Smooth muscle cell (in vitro differentiated cells): ENCODE measurements at regions not wholly inside any gene's neighbourhood (a gene's known extent, or its start where the extent isn't known, plus 50 kb on each side); places are given as distances from the start of the nearest gene placed in this dataset.

Experiments
- DNase-seq: peaks from one replicate; lab custom pipeline; 2025; ENCODE audit not compliant: unreplicated experiment; lab: John Stamatoyannopoulos, UW
- H2AFZ ChIP-seq: fragments of 200-600 bp; sonication (generic); 2 replicates; pipeline ENCODE4 v1.6.0; 2016; ENCODE audit warnings: antibody characterized with exemption, low read depth, mild to moderate bottlenecking
- H3F3A ChIP-seq: fragments of 200-600 bp; sonication (generic); 2 replicates; pipeline ENCODE4 v1.6.0; 2017; ENCODE audit warnings: antibody characterized with exemption, low read depth
- H3K27ac ChIP-seq: fragments of 200-600 bp; sonication (generic); 2 replicates; pipeline ENCODE4 v1.5.1; 2016; ENCODE audit warnings: low read depth, mild to moderate bottlenecking
- H3K27me3 ChIP-seq: fragments of 200-600 bp; sonication (generic); 2 replicates; pipeline ENCODE4 v1.6.1; 2016; ENCODE audit warnings: low read depth, mild to moderate bottlenecking
- H3K36me3 ChIP-seq: fragments of 200-600 bp; sonication (generic); 2 replicates; pipeline ENCODE4 v1.5.1; 2016; ENCODE audit warnings: low read depth
- H3K4me1 ChIP-seq: fragments of 200-600 bp; sonication (generic); 2 replicates; pipeline ENCODE4 v1.5.1; 2016; ENCODE audit warnings: low read depth
- H3K4me2 ChIP-seq: fragments of 200-600 bp; sonication (generic); 2 replicates; pipeline ENCODE4 v1.6.0; 2016; ENCODE audit warnings: mild to moderate bottlenecking
- H3K4me3 ChIP-seq: fragments of 200-600 bp; sonication (generic); 2 replicates; pipeline ENCODE4 v1.5.1; 2016; ENCODE audit warnings: mild to moderate bottlenecking
- H3K79me2 ChIP-seq: fragments of 200-600 bp; sonication (generic); 2 replicates; pipeline ENCODE4 v1.6.0; 2016; ENCODE audit warnings: low read depth, mild to moderate bottlenecking
- H3K9ac ChIP-seq: fragments of 200-600 bp; sonication (generic); 2 replicates; pipeline ENCODE4 v1.6.0; 2016; ENCODE audit warnings: low read depth
- H3K9me3 ChIP-seq: fragments of 200-600 bp; sonication (generic); replicated peaks from 2 replicates; pipeline ENCODE4 v1.5.1; 2016; ENCODE audit warnings: low read depth
- H4K20me1 ChIP-seq: fragments of 200-600 bp; sonication (generic); 2 replicates; pipeline ENCODE4 v1.6.0; 2016; ENCODE audit warnings: low read depth
- CTCF ChIP-seq: fragments of 200-600 bp; sonication (generic); IDR thresholded peaks from 2 replicates; pipeline ENCODE4 v1.5.1; 2017; ENCODE audit warnings: borderline replicate concordance, mild to moderate bottlenecking, antibody characterized with exemption; ENCODE audit not compliant: insufficient read depth, poor library complexity, severe bottlenecking
- WGBS: methylation state at CpG from one replicate; pipeline ENCODE4 v1.1.7; 2016; ENCODE audit warnings: low lambda C conversion rate; 5-methylcytosine and 5-hydroxymethylcytosine counted together

GRCh38 chr5:116930616-116931015 lies 356.0 kb upstream of the SEMA6A start:
- H3K79me2 ChIP-seq = no peaks in the 10 kb centered on the region
- no peak overlapping the region for H2AFZ ChIP-seq
- no peak overlapping the region for H3K9ac ChIP-seq
- no peaks in the 10 kb centered on the region for H3K27me3 ChIP-seq
- no peak overlapping the region for H3K4me3 ChIP-seq
- H3F3A ChIP-seq = no peaks in the 10 kb centered on the region
- no peaks in the 10 kb centered on the region for H3K9me3 ChIP-seq
- no peaks in the 10 kb centered on the region for H3K4me1 ChIP-seq
- H4K20me1 ChIP-seq = no peaks in the 10 kb centered on the region
- H3K36me3 ChIP-seq = no peaks in the 10 kb centered on the region
- WGBS = 80% methylated on average over 1 of the region's 1 CpG
- no peak overlapping the region for H3K4me2 ChIP-seq
- no peak overlapping the region for H3K27ac ChIP-seq
- DNase-seq = no peak
- no peak for TF ChIP-seq CTCF

GRCh38 chr5:116923344-116923743 lies 348.7 kb upstream of the SEMA6A start:
- Histone ChIP-seq H3K4me1 (peaks cover 7% of the 10 kb centered on the region), H3K27me3 (no peaks in the 10 kb centered on the region), H3F3A (no peaks in the 10 kb centered on the region), H2AFZ (no peak overlapping the region), H3K36me3 (no peaks in the 10 kb centered on the region), H3K79me2 (no peaks in the 10 kb centered on the region), H3K27ac (no peak overlapping the region), H3K4me3 (no peak overlapping the region), H3K9ac (no peak overlapping the region), H3K4me2 (no peak overlapping the region), H3K9me3 (no peaks in the 10 kb centered on the region), H4K20me1 (no peaks in the 10 kb centered on the region)
- DNase-seq = no peak
- no peak for TF ChIP-seq CTCF
- WGBS = 55% methylated on average over 2 of the region's 2 CpGs

GRCh38 chr5:116922532-116922931 lies 347.9 kb upstream of the SEMA6A start:
- DNase-seq = no peak
- no peak overlapping the region for H3K9ac ChIP-seq
- no peaks in the 10 kb centered on the region for H3K9me3 ChIP-seq
- no peak overlapping the region for H2AFZ ChIP-seq
- no peaks in the 10 kb centered on the region for H4K20me1 ChIP-seq
- no peak for TF ChIP-seq CTCF
- H3K79me2 ChIP-seq = no peaks in the 10 kb centered on the region
- peaks cover 7% of the 10 kb centered on the region for H3K4me1 ChIP-seq
- H3K36me3 ChIP-seq = no peaks in the 10 kb centered on the region
- H3F3A ChIP-seq = no peaks in the 10 kb centered on the region
- H3K27me3 ChIP-seq = no peaks in the 10 kb centered on the region
- H3K27ac ChIP-seq = no peak overlapping the region
- H3K4me3 ChIP-seq = no peak overlapping the region
- no peak overlapping the region for H3K4me2 ChIP-seq

- Histone ChIP-seq H3K79me2 (no peaks in the 10 kb centered on the region), H3F3A (no peaks in the 10 kb centered on the region), H3K4me3 (no peak overlapping the region), H3K36me3 (no peaks in the 10 kb centered on the region), H3K27ac (no peak overlapping the region), H3K9ac (no peak overlapping the region), H2AFZ (no peak overlapping the region), H3K4me1 (no peaks in the 10 kb centered on the region), H3K27me3 (no peaks in the 10 kb centered on the region), H4K20me1 (no peaks in the 10 kb centered on the region), H3K4me2 (no peak overlapping the region), H3K9me3 (no peaks in the 10 kb centered on the region)
- 97% methylated on average over 2 of the region's 2 CpGs for WGBS
- TF ChIP-seq CTCF = no peak
- no peak for DNase-seq
Observed at GRCh38 chr5:116914869-116915504, 340.4 kb upstream of the SEMA6A start.
